ENCODE measurements at regions not wholly inside any gene's neighbourhood (a gene's known extent, or its start where the extent isn't known, plus 50 kb on each side); places are given as distances from the start of the nearest gene placed in this dataset.

- TF ChIP-seq REST (IDR thresholded peaks at IDR 0.05; ENCODE audit: low read depth, low read length) (no peak), TEAD4 (IDR thresholded peaks at IDR 0.05; ENCODE audit: borderline replicate concordance, insufficient read depth) (no peak), SMC3 (IDR thresholded peaks at IDR 0.05; ENCODE audit: low read depth, low read length) (no peak), EP300 (IDR thresholded peaks at IDR 0.05; ENCODE audit: borderline replicate concordance in 1 of 2, low read depth in 1 of 2, low read length in 1 of 2) (no peak), NRF1 (IDR thresholded peaks at IDR 0.05; ENCODE audit: low read depth, low read length) (no peak), POLR2AphosphoS5 (IDR thresholded peaks at IDR 0.05; ENCODE audit: low read depth, low read length) (no peak)
Observed at GRCh38 chr13:76519685-76520084, 366.5 kb downstream of the KCTD12 start (continued).

DNA sequence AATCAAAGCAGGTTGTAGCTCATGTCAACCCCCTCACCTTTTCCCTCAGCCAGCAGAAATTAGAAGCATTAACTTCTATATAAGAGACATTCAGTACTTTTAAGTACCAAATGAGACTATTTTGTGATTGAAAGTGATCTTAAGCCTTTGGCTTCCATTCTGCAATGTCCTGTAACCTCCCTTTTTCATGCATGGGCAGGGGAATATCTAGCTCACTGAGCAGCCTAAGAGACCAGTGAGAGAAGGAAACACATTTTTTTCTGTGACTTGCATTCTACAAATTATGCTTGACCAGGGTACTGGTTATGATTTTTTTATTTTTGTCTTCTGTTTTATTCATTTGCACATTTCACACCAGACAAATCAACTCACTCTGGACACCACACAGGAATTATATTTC is 369.6 kb downstream of the KCTD12 start:
- Histone ChIP-seq H2AFZ (ENCODE audit: low read depth) (no peak overlapping the region), H3K9me2 (no peaks in the 10 kb centered on the region), H4K20me1 (ENCODE audit: insufficient read depth) (no peaks in the 10 kb centered on the region), H3K9me3 (no peaks in the 10 kb centered on the region), H3K79me2 (ENCODE audit: insufficient read depth) (no peaks in the 10 kb centered on the region), H3K27ac (ENCODE audit: low read depth in 2 of 2, low read length in 1 of 2) (no peak overlapping the region), H3K27me3 (ENCODE audit: insufficient read depth) (no peaks in the 10 kb centered on the region), H3K4me3 (ENCODE audit: low read depth in 2 of 2, low read length in 1 of 2) (no peak overlapping the region), H3K9ac (no peak overlapping the region), H3F3A (replicated peaks; ENCODE audit: insufficient read depth) (peaks cover 10% of the 10 kb centered on the region), H3K4me2 (0 out of 2 replicates have a peak overlapping the region, but pooled peaks have one; percentile 34), H3K36me3 (replicated peaks in 1 of 2; ENCODE audit: control insufficient read depth in 1 of 2, insufficient read depth in 2 of 2, low read length in 1 of 2) (no peaks in the 10 kb centered on the region), H3K4me1 (ENCODE audit: control insufficient read depth in 1 of 2, insufficient read depth in 2 of 2, low read depth in 1 of 2, low read length in 1 of 2) (peaks cover 3% of the 10 kb centered on the region in 2 experiments; a peak in 2 of 4 replicates)
- TF ChIP-seq MEF2A (IDR thresholded peaks at IDR 0.05; ENCODE audit: borderline replicate concordance, low read depth) = no peak
- TF ChIP-seq ELF1 (IDR thresholded peaks at IDR 0.05) = no peak
- TF ChIP-seq GABPA (IDR thresholded peaks at IDR 0.05; ENCODE audit: low read depth) = no peak
- TF ChIP-seq EZH2phosphoT487 (IDR thresholded peaks at IDR 0.05; ENCODE audit: borderline replicate concordance, low read depth) = no peak
- TF ChIP-seq SIN3A (IDR thresholded peaks at IDR 0.05; ENCODE audit: borderline replicate concordance, low read depth, low read length) = no peak
- ChIA-PET POLR2A (no interaction called here), CTCF (interaction anchor here (0.6 to 1.9 kb wide), 4 partner anchors 9 to 368 kb away, joined by 3 to 5 read pairs (median 3); no protein-coding TSS in a partner anchor)
- DNase-seq = no peak

- Histone ChIP-seq H2AFZ (ENCODE audit: low read depth) (no peak overlapping the region), H3F3A (replicated peaks; ENCODE audit: insufficient read depth) (peaks cover 10% of the 10 kb centered on the region), H3K79me2 (ENCODE audit: insufficient read depth) (no peaks in the 10 kb centered on the region), H3K4me3 (ENCODE audit: low read depth in 2 of 2, low read length in 1 of 2) (no peak overlapping the region), H3K36me3 (replicated peaks in 1 of 2; ENCODE audit: control insufficient read depth in 1 of 2, insufficient read depth in 2 of 2, low read length in 1 of 2) (no peaks in the 10 kb centered on the region), H3K27ac (ENCODE audit: low read depth in 2 of 2, low read length in 1 of 2) (no peak overlapping the region), H3K9me3 (no peaks in the 10 kb centered on the region), H3K27me3 (ENCODE audit: insufficient read depth) (no peaks in the 10 kb centered on the region), H4K20me1 (ENCODE audit: insufficient read depth) (no peaks in the 10 kb centered on the region), H3K4me2 (peak overlapping the region; percentile 34), H3K4me1 (ENCODE audit: control insufficient read depth in 1 of 2, insufficient read depth in 2 of 2, low read depth in 1 of 2, low read length in 1 of 2) (peaks cover 3% of the 10 kb centered on the region in 2 experiments; a peak in 2 of 4 replicates), H3K9me2 (no peaks in the 10 kb centered on the region), H3K9ac (no peak overlapping the region)
- ChIA-PET POLR2A (no interaction called here), CTCF (interaction anchor here (0.6 to 1.9 kb wide), 5 partner anchors 9 to 820 kb away, joined by 3 to 5 read pairs (median 3); no protein-coding TSS in a partner anchor)
- DNase-seq = no peak
- 17% methylated on average over 1 of the region's 1 CpG for WGBS (ENCODE audit: low lambda C conversion rate)
- TF ChIP-seq NFIC (IDR thresholded peaks at IDR 0.05; ENCODE audit: borderline replicate concordance) (peak; percentile 75), RCOR1 (IDR thresholded peaks at IDR 0.05; ENCODE audit: low read length) (no peak), EP300 (IDR thresholded peaks at IDR 0.05; ENCODE audit: borderline replicate concordance in 1 of 2, low read depth in 1 of 2, low read length in 1 of 2) (0 out of 4 replicates have a peak, but pooled peaks of 1 of the 2 experiments have one; percentile 14), EZH2phosphoT487 (IDR thresholded peaks at IDR 0.05; ENCODE audit: borderline replicate concordance, low read depth) (no peak), JUND (IDR thresholded peaks at IDR 0.05) (peak; percentile 52), RFX5 (IDR thresholded peaks at IDR 0.05; ENCODE audit: low read length) (no peak), RXRA (IDR thresholded peaks at IDR 0.05; ENCODE audit: borderline replicate concordance, low read depth) (peak; percentile 63; the same call in 1 of the 2 replicates), FOSL2 (IDR thresholded peaks at IDR 0.05; ENCODE audit: borderline replicate concordance, low read depth) (peak; percentile 30; the same call in 1 of the 2 replicates), TCF12 (IDR thresholded peaks at IDR 0.05) (peak; percentile 52), POLR2AphosphoS5 (IDR thresholded peaks at IDR 0.05; ENCODE audit: low read depth, low read length) (no peak), NRF1 (IDR thresholded peaks at IDR 0.05; ENCODE audit: low read depth, low read length) (no peak), MAX (IDR thresholded peaks at IDR 0.05; ENCODE audit: low read depth) (no peak)
- TF ChIP-seq, protein P1, sequence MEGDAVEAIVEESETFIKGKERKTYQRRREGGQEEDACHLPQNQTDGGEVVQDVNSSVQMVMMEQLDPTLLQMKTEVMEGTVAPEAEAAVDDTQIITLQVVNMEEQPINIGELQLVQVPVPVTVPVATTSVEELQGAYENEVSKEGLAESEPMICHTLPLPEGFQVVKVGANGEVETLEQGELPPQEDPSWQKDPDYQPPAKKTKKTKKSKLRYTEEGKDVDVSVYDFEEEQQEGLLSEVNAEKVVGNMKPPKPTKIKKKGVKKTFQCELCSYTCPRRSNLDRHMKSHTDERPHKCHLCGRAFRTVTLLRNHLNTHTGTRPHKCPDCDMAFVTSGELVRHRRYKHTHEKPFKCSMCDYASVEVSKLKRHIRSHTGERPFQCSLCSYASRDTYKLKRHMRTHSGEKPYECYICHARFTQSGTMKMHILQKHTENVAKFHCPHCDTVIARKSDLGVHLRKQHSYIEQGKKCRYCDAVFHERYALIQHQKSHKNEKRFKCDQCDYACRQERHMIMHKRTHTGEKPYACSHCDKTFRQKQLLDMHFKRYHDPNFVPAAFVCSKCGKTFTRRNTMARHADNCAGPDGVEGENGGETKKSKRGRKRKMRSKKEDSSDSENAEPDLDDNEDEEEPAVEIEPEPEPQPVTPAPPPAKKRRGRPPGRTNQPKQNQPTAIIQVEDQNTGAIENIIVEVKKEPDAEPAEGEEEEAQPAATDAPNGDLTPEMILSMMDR (IDR thresholded peaks at IDR 0.05) = no peak
- TF ChIP-seq, protein P2, sequence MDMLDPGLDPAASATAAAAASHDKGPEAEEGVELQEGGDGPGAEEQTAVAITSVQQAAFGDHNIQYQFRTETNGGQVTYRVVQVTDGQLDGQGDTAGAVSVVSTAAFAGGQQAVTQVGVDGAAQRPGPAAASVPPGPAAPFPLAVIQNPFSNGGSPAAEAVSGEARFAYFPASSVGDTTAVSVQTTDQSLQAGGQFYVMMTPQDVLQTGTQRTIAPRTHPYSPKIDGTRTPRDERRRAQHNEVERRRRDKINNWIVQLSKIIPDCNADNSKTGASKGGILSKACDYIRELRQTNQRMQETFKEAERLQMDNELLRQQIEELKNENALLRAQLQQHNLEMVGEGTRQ (IDR thresholded peaks at IDR 0.05; ENCODE audit: borderline replicate concordance, low read depth, low read length) = no peak
Observed at GRCh38 chr13:76516013-76516412, 370.2 kb downstream of the KCTD12 start.
